NCI-H2227 (cell line): ENCODE measurements at regions not wholly inside any gene's neighbourhood (a gene's known extent, or its start where the extent isn't known, plus 50 kb on each side); places are given as distances from the start of the nearest gene placed in this dataset.
"Not testable (repeated sequence)": the region's sequence is repeated elsewhere in the genome, so short reads cannot be mapped to it uniquely, and the experiment has no call there.

Source experiments
- DNase-seq: peaks from one replicate; lab custom pipeline; 2025; ENCODE audit not compliant: unreplicated experiment; lab: John Stamatoyannopoulos, UW

DNA sequence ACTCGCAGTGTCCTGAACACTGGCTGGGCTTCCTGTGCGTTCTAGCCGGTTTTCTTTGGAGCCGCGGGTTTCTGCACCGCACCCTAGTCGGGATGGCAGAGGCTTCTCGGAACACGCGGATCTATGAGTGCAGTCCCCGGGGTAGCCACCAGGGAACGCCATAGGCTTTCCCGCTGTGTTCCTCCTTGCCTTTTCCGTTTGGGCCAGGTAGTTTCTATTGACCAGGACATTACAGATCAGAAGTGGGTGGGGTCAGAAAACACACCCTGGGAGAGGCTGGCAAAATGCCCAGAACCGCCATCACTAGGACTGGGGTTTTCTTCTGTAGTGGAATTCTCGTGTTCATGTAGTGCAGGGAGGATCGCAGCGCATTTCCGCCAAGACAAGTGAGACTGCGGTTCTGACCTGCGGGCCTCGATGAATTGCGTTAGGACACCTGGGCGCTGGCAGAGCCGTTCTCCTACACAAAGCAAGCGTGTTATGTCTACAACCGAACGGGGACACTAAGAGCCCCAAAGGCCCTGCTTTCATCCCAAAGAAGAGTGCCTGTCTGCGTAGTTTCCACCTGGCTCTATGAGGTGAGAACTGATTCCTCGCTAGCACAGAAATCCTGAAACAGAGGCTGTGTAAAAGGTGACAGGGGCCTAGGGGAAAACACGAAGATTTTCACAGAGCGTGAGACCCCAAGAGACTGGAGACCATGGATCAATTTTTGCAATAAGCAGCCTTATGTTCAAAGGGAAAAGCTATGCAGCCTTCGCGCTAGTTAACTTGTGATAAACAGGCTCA, 121.5 kb downstream of the PPIAL4G start:
- DNase-seq = not testable (repeated sequence)

- no peak for DNase-seq
These were observed 126.1 kb downstream of the PPIAL4G start for GRCh38 chr1:148357037-148357436.

DNA sequence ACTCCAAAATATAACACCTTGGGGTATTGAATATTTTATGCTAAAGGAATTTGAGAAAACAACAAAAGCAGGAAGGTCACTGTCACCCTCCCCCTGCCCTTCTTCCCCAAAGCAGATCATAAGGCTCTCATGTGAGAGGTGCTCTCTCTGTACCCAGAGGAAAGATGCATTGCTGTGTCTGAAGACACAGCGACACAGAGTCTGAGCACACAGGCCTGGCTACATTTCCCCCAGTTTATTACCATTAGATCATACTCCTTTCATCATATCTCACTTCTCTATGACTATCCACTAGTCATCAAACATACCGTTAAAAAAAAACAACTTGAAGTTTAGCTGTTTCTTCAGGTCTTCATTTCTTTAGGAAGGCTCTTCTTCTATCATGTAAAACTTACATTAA, 127.1 kb downstream of the PPIAL4G start:
- DNase-seq = no peak

DNA sequence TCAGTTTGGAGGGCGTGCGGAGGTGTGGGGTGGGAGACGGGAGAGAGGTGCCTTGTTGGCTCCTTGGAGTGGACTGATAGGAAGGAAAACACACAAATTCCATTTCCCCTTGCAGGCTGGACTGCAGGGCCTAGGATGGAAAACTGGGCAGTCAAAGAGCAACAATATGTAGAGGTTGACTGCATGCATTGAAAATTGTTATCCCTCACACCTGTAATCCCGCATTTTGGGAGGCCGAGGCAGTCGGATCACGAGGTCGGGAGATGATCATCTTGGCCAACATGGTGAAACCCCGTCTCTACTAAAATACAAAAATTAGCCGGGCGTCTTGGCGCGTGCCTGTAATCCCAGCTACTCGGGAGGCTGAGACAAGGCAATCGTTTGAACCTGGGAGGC, 128.2 kb downstream of the PPIAL4G start:
- no peak for DNase-seq

DNA sequence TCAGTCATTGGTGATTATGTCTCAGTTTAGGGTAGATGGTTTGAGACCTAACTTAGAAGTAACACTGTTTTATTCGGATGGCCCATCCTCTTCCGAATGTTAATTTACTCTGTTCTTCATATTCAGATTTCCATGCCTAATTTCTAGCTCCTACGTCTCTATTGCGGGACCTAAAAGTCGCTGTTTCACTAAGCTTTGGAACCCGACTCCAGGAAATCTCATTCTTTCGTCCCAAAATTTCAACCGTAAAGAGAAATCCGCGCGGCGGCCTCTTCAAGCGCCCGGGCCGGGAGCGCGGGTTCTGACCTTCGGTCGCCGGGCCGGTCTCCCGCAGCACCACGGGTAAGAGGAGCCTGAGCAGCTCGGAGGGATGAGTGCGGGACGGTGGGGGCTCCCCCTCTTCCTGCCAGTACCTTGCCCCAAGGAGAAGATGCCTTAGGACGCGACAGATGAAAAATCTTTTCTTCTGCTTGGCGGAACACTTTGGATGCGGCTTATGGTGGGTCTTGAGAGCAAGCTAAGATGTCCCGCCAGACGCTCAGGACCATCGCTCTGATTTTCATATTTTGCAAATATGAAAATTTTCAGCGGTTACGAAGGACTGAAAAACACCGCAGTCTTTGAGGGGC, 128.7 kb downstream of the PPIAL4G start:
- no peak for DNase-seq

DNA sequence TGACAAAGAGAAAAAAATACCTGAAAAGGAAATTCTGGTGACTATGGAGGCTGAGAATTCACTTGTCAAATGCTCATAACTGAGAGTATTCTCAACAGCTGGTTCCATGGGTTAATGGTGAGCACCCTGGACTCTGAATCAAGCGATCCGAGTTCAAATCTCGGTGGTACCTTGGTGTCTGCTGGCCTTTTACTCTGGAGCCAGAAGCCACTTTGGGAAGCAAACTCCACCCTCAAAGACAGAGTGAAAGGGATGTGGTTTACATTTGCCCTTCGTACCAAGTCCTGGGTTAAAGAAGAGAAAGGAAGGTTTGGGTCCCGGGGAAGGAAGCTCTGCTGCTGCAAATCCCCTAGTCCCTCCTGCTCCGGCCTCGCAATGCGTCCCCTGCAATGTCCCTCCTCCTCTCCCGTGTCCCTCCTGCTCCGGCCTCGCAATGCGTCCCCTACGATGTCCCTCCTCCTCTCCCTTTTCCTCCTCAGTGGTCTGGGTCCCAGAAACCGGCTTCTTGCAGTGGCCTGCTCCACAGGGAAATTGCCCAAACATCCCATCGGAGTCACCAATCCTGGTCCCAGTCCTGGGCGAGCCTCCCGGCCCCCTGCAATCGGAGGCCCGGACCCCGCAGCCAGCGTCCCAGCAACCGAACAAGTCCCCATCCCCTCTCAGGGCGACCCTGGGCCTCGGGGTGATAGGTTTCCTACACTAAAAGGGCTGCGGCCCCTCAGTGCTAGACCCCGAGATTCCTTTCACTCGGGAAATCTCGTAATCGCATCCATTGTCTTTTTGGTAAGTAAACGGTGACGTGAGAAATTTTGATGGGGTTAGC, 129.4 kb downstream of the PPIAL4G start:
- DNase-seq = no peak

- DNase-seq = no peak
These were observed 130.5 kb downstream of the PPIAL4G start for GRCh38 chr1:148352470-148353053.

GRCh38 chr1:148347781-148348180, 135.3 kb downstream of the PPIAL4G start:
- DNase-seq = no peak

DNA sequence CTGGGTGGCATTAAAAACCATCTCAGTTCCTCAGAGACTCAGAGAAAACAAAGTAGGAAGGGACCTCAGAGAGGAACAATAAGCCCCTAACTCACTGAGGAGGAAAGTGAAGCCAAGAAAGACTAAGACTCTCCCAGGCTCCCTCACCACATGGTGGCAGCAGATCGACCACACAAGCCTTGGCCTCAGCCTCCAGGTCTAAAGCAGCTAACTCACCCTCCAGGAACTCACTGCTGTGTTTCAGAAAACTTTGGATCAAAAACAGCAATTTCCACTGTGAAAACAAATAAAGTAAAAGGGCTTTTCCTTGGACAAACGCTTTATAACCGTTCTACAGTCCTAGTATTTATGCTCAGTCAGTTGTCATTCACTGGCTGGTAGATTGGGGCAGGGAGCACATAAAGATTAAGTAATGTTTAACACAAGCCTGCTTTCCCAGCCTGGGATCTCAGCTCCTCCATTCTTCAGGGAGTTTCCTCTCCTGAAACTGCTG, 137.4 kb downstream of the PPIAL4G start:
- DNase-seq = not testable (repeated sequence)

DNA sequence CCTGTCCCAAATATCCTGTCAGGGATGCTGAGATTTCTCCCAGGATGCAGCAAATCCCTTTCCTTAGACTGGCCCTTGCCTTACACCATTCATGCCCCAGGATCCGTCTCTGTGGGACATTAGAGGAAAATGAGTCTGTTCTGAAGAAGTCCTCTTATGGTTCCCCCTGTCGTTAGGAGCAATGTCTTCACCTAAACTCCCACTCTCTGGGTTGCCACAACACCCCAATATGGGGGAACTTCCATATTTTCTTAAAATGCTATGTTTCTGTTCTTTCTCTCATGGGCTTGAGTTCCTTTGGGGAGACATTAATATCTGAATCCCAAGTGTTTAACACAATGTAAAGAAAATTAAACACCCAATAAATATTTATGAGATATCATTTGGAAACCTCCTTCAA, 138.5 kb downstream of the PPIAL4G start:
- DNase-seq = not testable (repeated sequence)

DNA sequence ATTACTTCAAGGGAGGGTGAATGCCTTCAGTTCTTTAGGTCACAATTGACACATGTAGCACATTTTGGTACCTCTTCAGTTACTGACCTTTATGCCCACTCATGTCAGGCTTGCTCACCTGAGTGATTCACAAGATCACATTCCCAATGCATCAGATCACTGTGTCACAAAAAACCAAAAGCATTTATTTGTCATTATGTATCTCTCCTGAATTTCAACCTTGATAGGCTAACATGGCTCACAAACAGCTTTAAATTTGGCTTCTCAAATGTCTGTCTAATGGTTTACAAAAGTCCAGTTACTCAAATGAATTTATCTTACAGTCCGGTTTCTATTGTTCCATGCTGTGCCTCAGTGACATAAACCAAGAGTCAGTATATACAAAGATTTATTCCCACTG, 141.4 kb downstream of the PPIAL4G start:
- DNase-seq = not testable (repeated sequence)

DNA sequence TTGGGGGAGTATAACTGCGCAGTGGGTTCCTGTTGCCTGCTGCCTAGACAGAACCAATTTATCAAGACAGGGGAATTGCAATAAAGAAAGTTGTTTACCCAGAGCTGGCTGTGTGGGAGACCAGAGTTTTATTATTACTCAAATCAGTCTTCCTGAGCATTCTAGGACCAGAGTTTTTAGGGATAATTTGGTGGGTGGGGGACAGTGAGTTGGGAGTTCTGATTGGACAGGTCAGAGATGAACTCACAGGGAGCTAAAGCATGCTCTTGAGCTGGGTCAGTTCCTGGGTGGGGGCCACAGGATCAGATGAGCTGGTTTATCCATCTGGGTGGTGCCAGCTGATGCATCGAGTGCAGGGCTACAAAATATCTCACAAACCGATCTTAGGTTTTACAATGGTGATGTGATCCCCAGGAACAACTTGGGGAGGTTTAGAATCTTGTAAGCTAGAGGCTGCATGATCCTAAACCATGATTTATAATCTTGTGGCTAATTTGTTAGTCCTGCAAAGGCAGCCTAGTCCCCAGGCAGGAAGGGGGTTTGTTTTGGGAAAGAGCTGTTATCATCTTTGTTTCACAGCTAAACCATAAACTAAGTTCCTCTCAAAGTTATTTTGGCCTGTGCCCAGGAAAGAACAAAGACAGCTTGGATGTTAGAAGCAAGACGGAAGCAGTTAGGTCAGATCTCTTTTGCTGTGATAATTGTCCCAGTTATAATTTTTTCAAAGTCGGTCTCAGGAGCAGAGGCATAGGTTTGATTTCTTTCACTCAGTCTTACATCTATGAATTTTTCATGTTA, 146.8 kb downstream of the PPIAL4G start:
- not testable (repeated sequence) for DNase-seq

DNA sequence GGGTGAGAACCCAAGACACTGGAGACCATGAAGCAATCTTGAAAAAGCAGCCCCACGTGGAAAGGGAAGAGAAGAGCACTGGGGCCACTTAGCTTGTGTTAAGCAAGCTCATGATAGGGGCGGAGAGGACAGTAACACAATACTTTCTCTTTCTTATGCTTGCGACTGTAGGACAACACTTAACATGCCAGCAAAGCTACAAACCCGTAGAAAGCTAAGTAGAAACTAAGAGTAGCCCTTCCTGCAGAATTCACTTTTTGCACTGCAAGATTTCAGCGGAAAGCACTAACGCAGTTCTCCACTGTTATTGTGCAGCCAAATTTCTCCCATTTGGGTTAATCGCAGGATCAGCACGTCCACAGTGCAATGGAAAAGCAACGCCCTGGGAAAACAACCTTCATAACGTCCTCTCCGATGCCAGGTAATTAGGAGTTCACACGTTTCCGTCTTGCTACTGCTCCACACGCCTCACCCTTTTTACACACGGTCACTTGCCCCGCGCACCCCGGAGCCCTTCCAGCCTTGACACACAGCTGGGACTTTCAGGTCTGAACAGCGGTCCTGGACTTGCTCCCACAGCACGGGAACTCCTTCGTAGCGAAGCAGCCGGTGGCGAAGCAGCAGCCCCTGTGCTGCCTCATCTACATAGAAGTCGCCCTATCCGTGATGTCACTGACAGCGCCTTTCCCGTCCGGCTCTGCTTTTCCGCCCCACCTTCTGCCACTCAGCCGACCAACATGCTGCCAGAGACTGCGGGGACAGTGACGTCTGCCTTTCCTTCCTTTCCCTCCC, 148.6 kb downstream of the PPIAL4G start:
- peak; percentile 69 for DNase-seq

DNA sequence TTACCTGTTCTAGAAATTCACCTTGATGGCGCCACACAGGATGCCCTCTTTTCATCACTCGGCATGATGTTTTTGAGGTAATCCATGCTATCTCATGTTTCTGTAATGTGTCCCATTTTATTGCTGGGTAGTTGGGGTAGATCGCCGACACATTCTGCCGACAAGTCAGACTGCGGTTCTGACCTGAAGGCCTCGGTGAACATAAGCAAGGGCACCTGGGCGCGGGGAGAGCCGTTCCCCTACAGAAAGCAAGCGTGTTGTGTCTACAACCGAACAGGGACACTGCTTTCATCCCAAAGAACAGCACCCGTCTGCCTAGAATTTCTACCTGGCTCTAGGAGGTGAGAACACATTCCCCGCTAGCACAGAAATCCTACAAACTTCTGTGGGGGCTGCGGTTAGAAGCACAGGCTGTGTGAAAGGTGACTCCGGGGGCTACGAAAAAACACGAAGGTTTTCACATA, 149.2 kb downstream of the PPIAL4G start:
- DNase-seq = no peak

DNA sequence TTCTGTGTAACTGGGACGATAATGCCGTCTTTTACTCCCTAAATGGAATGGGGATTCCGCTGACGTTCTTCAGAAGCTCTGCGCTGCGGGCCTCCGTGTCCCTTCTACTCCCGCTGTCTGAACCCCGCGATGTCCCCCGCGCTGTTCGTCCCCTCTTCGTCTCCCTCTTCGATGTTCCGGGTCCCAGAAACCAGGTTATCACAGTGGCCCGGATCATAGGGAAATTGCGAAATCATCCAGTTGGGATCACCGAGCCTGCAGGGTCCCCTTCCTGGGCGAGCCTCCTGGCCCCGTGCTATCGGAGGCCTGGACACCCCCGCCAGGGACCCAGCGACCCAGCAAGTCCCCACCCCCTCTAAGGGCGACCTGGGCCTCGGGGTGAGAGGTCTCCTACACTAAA, 154.2 kb downstream of the PPIAL4G start:
- DNase-seq = no peak

DNA sequence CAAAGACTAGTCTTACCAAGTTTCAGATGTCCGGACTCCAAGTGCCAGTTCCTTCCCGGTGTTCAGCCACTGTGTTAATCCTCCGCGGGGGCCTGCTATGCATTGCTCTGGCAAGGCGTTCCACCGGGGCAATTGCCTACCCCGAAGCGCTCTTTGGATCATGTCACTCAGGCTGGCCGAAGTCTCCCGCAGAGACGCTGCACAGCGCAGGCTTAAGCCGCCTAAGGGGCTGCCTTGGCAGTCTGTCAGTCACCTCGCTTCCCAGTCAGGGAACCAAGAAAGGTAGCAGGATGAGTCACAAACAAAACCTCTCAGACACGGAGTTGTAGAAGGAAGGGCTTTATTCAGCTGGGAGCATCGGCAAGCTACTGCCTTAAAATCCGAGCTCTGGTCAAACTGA, 158.1 kb downstream of the PPIAL4G start:
- not testable (repeated sequence) for DNase-seq

DNA sequence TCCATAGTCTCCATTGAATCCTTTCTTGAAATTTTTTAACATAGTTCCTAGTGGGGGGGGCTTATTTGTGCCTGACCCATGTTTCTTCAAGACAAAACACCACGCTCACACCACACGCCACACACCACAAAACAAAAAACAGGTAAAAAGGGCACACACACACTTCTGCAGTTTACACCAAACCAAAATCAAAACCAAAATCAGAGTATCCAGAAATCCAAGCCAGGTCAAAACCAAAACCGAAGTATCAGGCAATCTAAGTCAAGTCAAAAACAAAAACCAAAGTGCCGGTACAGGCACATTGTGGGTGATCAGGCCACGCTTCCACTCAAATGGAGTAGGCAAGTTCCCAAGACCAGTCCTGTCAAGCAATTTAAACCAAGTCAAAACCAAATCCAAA, 158.6 kb downstream of the PPIAL4G start:
- DNase-seq = not testable (repeated sequence)

- DNase-seq = not testable (repeated sequence)
These were observed 163.0 kb downstream of the PPIAL4G start for GRCh38 chr1:148320079-148320478.

- no peak for DNase-seq
These were observed 164.2 kb downstream of the PPIAL4G start for GRCh38 chr1:148318904-148319242.
